Neural progenitor cell (in vitro differentiated cells): ENCODE measurements at regions not wholly inside any gene's neighbourhood (a gene's known extent, or its start where the extent isn't known, plus 50 kb on each side); places are given as distances from the start of the nearest gene placed in this dataset.

Source experiments
- EZH2 ChIP-seq: fragments of 200-600 bp; sonication (generic); IDR thresholded peaks from 2 replicates; pipeline ENCODE4 v1.6.1; 2017; ENCODE audit warnings: antibody characterized with exemption, mild to moderate bottlenecking, moderate library complexity
- TF ChIP-seq, protein P1 (sequence below): fragments of 200-600 bp; sonication (generic); IDR thresholded peaks from 2 replicates; pipeline ENCODE4 v1.5.1; 2017; ENCODE audit warnings: antibody characterized with exemption, mild to moderate bottlenecking

DNA sequence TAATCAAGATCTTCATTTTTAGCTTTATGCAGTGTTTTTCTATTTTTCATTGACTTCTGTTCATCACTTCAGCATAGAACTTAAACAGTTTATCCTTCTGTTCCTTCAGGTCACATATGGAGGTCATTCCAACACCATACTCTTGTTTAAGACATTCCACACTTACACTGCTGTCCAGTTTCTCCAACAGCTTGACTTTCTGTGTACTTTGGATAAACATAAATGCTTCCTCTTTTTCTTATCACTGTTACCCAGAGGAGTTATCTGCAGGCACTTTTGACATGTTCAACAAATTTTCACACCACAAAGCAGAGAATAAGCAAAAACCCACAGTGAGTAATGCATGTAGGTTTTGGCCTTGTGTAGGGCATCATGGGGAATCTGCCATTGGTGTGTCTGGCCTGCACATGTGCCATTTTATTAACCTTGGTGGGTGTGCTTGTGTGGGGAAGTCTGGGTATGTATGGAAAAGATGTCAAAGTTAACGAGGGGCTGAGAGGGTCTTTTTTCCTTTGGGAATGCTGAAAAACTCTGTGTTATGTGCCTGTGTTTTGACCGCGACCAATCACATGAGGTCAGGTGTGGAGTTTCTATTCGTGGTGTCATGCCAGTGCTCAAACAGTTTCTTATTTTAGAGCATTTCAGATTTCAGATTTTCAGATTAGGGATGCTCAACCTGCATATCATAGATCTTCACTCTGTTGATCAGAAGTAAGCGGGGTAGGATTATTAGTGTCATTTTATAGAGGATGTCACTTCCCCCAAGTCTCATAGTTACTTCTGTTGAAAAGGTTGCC, 53.9 kb upstream of the ACVR1 start:
- TF ChIP-seq, protein P1, sequence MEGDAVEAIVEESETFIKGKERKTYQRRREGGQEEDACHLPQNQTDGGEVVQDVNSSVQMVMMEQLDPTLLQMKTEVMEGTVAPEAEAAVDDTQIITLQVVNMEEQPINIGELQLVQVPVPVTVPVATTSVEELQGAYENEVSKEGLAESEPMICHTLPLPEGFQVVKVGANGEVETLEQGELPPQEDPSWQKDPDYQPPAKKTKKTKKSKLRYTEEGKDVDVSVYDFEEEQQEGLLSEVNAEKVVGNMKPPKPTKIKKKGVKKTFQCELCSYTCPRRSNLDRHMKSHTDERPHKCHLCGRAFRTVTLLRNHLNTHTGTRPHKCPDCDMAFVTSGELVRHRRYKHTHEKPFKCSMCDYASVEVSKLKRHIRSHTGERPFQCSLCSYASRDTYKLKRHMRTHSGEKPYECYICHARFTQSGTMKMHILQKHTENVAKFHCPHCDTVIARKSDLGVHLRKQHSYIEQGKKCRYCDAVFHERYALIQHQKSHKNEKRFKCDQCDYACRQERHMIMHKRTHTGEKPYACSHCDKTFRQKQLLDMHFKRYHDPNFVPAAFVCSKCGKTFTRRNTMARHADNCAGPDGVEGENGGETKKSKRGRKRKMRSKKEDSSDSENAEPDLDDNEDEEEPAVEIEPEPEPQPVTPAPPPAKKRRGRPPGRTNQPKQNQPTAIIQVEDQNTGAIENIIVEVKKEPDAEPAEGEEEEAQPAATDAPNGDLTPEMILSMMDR = no peak
- TF ChIP-seq EZH2 = no peak
